ENCODE measurements at regions not wholly inside any gene's neighbourhood (a gene's known extent, or its start where the extent isn't known, plus 50 kb on each side); places are given as distances from the start of the nearest gene placed in this dataset.
"Not testable (repeated sequence)": the region's sequence is repeated elsewhere in the genome, so short reads cannot be mapped to it uniquely, and the experiment has no call there.

DNA sequence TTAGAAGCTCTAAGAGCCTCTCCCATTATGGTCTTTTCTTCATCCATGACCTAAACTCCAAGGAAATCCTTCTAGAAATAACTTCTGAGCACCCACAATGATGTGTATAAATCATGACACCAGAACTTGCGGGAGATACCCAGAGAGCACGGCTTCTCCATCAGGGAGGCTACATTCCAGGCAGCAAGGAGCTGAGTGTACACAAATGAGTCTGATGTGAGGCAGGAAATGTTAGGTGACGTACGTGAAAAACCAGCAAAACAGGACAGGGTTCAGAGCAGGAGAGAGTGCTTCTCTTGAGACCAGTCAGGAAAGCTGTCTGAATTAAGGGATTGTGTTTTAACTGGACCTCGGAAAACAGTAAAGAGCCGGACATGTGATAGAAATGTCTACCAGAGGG lies 58.1 kb upstream of the MRPS9 start:
- DNase-seq, result not testable (repeated sequence)

DNA sequence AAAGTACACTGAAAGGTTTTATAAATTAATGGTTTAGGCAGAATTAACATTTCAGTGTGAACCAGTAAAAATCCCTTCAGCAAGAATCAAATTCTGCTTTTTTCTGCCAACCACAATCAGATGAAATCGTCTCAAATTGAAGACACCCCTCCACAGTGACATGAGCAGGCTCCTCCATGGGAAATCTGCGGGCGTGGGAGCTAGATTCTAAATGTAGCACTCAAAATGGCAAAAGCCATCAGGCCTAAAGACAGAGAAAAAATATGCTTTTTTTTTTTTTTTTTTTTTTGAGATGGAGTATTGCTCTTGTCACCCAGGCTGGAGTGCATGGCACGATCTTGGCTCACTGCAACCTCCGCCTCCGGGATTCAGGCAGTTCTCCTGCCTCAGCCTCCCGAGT lies 55.8 kb upstream of the MRPS9 start:
- DNase-seq, result no peak
